Epithelial cell of proximal tubule (primary cell): ENCODE measurements at regions not wholly inside any gene's neighbourhood (a gene's known extent, or its start where the extent isn't known, plus 50 kb on each side); places are given as distances from the start of the nearest gene placed in this dataset.

ENCODE experiments used
- DNase-seq: peaks from one replicate; pipeline ENCODE4 v3.0.0-alpha.2; 2011; ENCODE audit warnings: low read depth
- H3K4me3 ChIP-seq: 2 replicates; pipeline ENCODE4 v1.5.1; 2011; ENCODE audit warnings: low read depth, mild to moderate bottlenecking, low read length
- TF ChIP-seq, protein P1 (sequence below): conservative IDR thresholded peaks from 2 replicates; pipeline ENCODE4 v1.5.1; 2012; ENCODE audit warnings: low read depth, mild to moderate bottlenecking, low read length

- TF ChIP-seq, protein P1, sequence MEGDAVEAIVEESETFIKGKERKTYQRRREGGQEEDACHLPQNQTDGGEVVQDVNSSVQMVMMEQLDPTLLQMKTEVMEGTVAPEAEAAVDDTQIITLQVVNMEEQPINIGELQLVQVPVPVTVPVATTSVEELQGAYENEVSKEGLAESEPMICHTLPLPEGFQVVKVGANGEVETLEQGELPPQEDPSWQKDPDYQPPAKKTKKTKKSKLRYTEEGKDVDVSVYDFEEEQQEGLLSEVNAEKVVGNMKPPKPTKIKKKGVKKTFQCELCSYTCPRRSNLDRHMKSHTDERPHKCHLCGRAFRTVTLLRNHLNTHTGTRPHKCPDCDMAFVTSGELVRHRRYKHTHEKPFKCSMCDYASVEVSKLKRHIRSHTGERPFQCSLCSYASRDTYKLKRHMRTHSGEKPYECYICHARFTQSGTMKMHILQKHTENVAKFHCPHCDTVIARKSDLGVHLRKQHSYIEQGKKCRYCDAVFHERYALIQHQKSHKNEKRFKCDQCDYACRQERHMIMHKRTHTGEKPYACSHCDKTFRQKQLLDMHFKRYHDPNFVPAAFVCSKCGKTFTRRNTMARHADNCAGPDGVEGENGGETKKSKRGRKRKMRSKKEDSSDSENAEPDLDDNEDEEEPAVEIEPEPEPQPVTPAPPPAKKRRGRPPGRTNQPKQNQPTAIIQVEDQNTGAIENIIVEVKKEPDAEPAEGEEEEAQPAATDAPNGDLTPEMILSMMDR, result no peak
- no peak for DNase-seq
- no peak overlapping the region for H3K4me3 ChIP-seq
These were observed 381.2 kb downstream of the MN1 start for GRCh38 chr22:27420195-27420816.

DNA sequence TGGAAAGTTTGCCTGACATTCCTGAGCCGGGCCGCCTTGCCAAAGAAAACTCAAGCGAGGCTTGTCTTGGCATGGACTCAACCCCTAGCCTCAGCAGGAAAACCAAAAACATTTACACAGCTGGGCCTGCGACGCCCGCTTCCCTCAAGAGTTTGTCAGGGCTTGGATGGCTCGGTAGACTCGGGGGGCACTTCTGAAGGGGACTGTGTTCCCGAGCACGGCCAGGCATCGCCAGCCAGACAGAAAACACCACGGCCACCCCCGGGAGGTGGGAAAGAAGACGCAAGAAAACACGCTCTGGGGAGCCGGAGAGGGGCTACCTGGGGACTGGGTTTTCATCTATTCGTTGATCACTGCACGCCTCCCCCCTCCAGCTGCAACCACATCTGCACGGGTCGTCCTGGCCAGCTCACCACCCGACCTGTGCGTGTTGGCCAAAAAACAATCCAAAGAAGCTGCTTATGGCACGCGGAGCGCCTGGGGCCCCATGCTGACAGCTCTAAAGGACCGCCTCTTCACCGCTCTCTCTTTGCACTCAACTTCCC lies 380.7 kb downstream of the MN1 start:
- no peak overlapping the region for H3K4me3 ChIP-seq
- DNase-seq, result peak; percentile 6
- TF ChIP-seq, protein P1, result no peak

GRCh38 chr22:27422442-27422841 lies 379.1 kb downstream of the MN1 start:
- no peak for DNase-seq
- H3K4me3 ChIP-seq, result no peak overlapping the region
- TF ChIP-seq, protein P1, result no peak

GRCh38 chr22:27424319-27424718 lies 377.2 kb downstream of the MN1 start:
- H3K4me3 ChIP-seq, result no peak overlapping the region
- no peak for DNase-seq
- TF ChIP-seq, protein P1, result no peak

DNA sequence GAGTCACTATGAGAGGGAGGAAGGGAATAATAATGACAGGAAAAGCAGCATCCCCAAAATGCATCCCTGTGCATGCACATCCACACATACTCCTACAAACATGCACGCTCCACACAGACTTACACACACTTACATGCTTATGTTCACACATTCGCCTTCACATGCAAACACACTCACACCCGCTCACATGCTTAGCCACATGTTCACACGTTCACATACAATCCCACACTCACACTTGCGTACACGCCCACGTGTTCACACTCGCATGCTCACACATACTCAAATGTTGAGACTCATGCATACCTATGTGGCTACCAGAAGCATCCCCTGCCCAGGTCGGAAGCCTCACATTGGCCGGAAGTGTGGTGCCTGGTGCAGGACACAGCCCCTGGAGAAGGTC lies 372.1 kb downstream of the MN1 start:
- no peak for DNase-seq
- H3K4me3 ChIP-seq, result no peak overlapping the region
- TF ChIP-seq, protein P1, result no peak

DNA sequence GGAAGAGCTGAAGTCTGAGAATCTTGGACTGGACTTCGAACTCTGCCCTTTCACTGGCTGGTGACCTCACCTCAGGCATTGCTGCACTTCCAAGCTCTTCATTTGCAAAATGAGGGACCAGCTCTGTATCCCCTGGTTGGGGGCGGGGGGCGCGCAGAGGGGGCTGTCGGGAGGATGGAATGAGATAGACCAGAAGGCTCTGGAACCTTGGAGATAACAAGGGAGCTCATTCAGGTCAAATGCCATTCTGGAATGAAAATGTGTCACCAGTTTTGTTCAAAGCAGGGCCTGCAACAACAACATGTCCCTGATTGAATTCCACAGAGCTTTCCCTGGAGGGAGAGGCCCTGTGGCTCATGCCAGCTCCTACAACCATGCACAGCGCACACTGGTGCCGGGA lies 370.5 kb downstream of the MN1 start:
- DNase-seq, result no peak
- TF ChIP-seq, protein P1, result no peak

DNA sequence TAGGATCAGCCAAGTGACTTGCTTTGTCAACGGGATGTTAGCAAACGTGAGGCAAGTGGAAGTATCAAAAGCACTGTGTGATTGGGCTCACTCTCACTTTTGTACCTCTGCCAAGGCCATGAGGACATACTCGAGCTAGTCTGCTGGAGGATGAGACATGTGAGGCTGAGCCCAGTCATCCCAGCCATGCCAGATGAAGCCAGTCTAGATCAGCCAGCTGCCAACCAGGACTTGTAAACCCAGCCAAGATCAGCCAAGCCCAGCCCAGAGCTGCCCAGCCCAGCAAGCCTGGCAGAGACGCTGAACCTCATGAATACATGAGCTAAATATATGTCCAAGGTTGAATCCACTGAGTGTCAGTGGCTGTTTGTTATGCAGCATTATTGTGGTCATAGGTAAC lies 369.7 kb downstream of the MN1 start:
- TF ChIP-seq, protein P1, result no peak
- no peak for DNase-seq
- H3K4me3 ChIP-seq, result no peak overlapping the region

More for the DNA sequence above, 370.5 kb downstream of the MN1 start:
- H3K4me3 ChIP-seq, result no peak overlapping the region
